HCT116 (cell line): ENCODE measurements at regions not wholly inside any gene's neighbourhood (a gene's known extent, or its start where the extent isn't known, plus 50 kb on each side); places are given as distances from the start of the nearest gene placed in this dataset.

Source experiments
- ATAC-seq: fragments of 200-7000 bp; cut with Tn5 transposase; 2 replicates; pipeline ENCODE4 v1.9.1; 2020; ENCODE audit warnings: mild to moderate bottlenecking, moderate library complexity
- BruUV-seq: library from RNA; stranded (reverse); fragments of 400-500 nt; replicated peaks from 2 replicates; lab custom pipeline; 2021; lab: Mats Ljungman, UMichigan
- CTCF ChIA-PET: fragments of 300-600 bp; sonication (Branson Sonifier 250); formaldehyde crosslinking; loops from one replicate; lab custom pipeline; 2021; ENCODE audit warnings: antibody characterized with exemption; lab: Charles Lee
- POLR2A ChIA-PET: fragments of 300-600, 350-600 bp; sonication (Branson Sonifier 250); formaldehyde crosslinking; loops from one replicate; lab custom pipeline; 2021; ENCODE audit warnings: antibody characterized with exemption; lab: Charles Lee
- RAD21 ChIA-PET, 2 experiments: fragments of 300-600 bp; sonication (Branson Sonifier 250); formaldehyde crosslinking; loops; one replicate each; lab custom pipeline; 2023; ENCODE audit warnings: low total read pairs in 2 of 2; ENCODE audit not compliant: uncharacterized antibody in 2 of 2, unreplicated experiment in 2 of 2, low non-redundant PET in 1 of 2; lab: Charles Lee
- DNase-seq: peaks from one replicate; pipeline ENCODE4 v3.0.0-alpha.2; 2010; ENCODE audit warnings: low read depth, low spot score
- H2AFZ ChIP-seq: fragments of 200-600 bp; shearing (Covaris generic), sonication (generic); 2 replicates; pipeline ENCODE4 v1.6.1; 2017; ENCODE audit warnings: low read depth, mixed run types, mixed read lengths, antibody characterized with exemption, low read length; ENCODE audit not compliant: poor library complexity, severe bottlenecking
- H3K27ac ChIP-seq: 2 replicates; pipeline ENCODE4 v1.5.1; 2012; ENCODE audit warnings: low read depth, low read length
- H3K27me3 ChIP-seq: fragments of 200-600 bp; sonication (generic); 2 replicates; pipeline ENCODE4 v1.6.1; 2016; ENCODE audit warnings: mixed run types, low read length, mixed read lengths; ENCODE audit not compliant: insufficient read depth
- H3K36me3 ChIP-seq, 2 experiments: fragments of 200-500 bp in 1 of 2; fragments of 200-600 bp in 1 of 2; sonication (Bioruptor generic) in 1 of 2; sonication (generic) in 1 of 2; 2 replicates each; pipeline versions ENCODE4 v1.5.1 to v1.6.1; 2014 to 2016; ENCODE audit warnings: low read length in 2 of 2, inconsistent platforms in 1 of 2, mixed read lengths in 1 of 2, mixed run types in 1 of 2; ENCODE audit not compliant: insufficient read depth in 2 of 2, control insufficient read depth in 1 of 2
- H3K4me1 ChIP-seq, 2 experiments: fragments of 200-600 bp in 1 of 2; sonication (generic) in 1 of 2; 2 replicates each; pipeline versions ENCODE4 v1.5.1 to v1.6.1; 2012 to 2017; ENCODE audit warnings: low read length in 2 of 2, inconsistent platforms in 1 of 2, mild to moderate bottlenecking in 1 of 2, mixed read lengths in 1 of 2, mixed run types in 1 of 2, moderate library complexity in 1 of 2; ENCODE audit not compliant: insufficient read depth in 2 of 2, control insufficient read depth in 1 of 2
- H3K4me2 ChIP-seq: fragments of 200-600 bp; sonication (generic); 2 replicates; pipeline ENCODE4 v1.6.1; 2017; ENCODE audit warnings: mixed run types, low read length, mixed read lengths
- H3K4me3 ChIP-seq, 2 experiments: fragments of 200-600 bp in 1 of 2; sonication (generic) in 1 of 2; replicated peaks in 1 of 2; 2 replicates each; pipeline ENCODE4 v1.5.1; 2011 to 2016; ENCODE audit warnings: low read length in 2 of 2, control low read depth in 1 of 2, low read depth in 1 of 2, mild to moderate bottlenecking in 1 of 2, mixed read lengths in 1 of 2, mixed run types in 1 of 2
- H3K79me2 ChIP-seq: fragments of 200-600 bp; sonication (generic); 2 replicates; pipeline ENCODE4 v1.6.1; 2017; ENCODE audit warnings: mild to moderate bottlenecking, mixed run types, low read length, moderate library complexity, mixed read lengths; ENCODE audit not compliant: insufficient read depth
- H3K9ac ChIP-seq: fragments of 200-600 bp; sonication (generic); 2 replicates; pipeline ENCODE4 v1.6.1; 2016; ENCODE audit warnings: low read length, mixed read lengths
- H3K9me2 ChIP-seq: fragments of 200-600 bp; sonication (generic), shearing (Covaris generic); 2 replicates; pipeline ENCODE4 v1.6.1; 2017; ENCODE audit warnings: mixed run types, mild to moderate bottlenecking, moderate library complexity; ENCODE audit not compliant: insufficient read depth
- H3K9me3 ChIP-seq, 2 experiments: fragments of 200-500 bp in 1 of 2; fragments of 200-600 bp in 1 of 2; sonication (Bioruptor generic) in 1 of 2; sonication (generic) in 1 of 2; 2 replicates each; pipeline ENCODE4 v1.6.1; 2014 to 2017; ENCODE audit warnings: low read length in 2 of 2, mixed read lengths in 2 of 2, inconsistent platforms in 1 of 2, low read depth in 1 of 2, mild to moderate bottlenecking in 1 of 2, mixed run types in 1 of 2, moderate library complexity in 1 of 2; ENCODE audit not compliant: control insufficient read depth in 1 of 2, insufficient read depth in 1 of 2
- H4K20me1 ChIP-seq: fragments of 200-600 bp; sonication (generic), shearing (Covaris generic); 2 replicates; pipeline ENCODE4 v1.6.1; 2017; ENCODE audit warnings: mixed run types, mild to moderate bottlenecking, moderate library complexity; ENCODE audit not compliant: insufficient read depth
- CBX3 ChIP-seq: IDR thresholded peaks from 2 replicates; pipeline ENCODE4 v1.6.1; 2012; ENCODE audit warnings: low read depth
- CEBPB ChIP-seq: IDR thresholded peaks from 2 replicates; pipeline ENCODE4 v1.6.1; 2012; ENCODE audit warnings: low read depth
- EGR1 ChIP-seq: IDR thresholded peaks from 2 replicates; pipeline ENCODE4 v1.6.1; 2012; ENCODE audit warnings: low read depth
- FOSL1 ChIP-seq: IDR thresholded peaks from 2 replicates; pipeline ENCODE4 v1.6.1; 2012; ENCODE audit warnings: low read depth
- JUND ChIP-seq: IDR thresholded peaks from 2 replicates; pipeline ENCODE4 v1.6.1; 2012
- SIN3A ChIP-seq: IDR thresholded peaks from 2 replicates; pipeline ENCODE4 v1.6.1; 2012; ENCODE audit warnings: low read depth
- SRF ChIP-seq: IDR thresholded peaks from 2 replicates; pipeline ENCODE4 v1.6.1; 2012; ENCODE audit warnings: low read depth
- TCF7L2 ChIP-seq: IDR thresholded peaks from 2 replicates; pipeline ENCODE4 v1.7.0; 2011; ENCODE audit warnings: borderline replicate concordance, inconsistent platforms; ENCODE audit not compliant: insufficient read depth, insufficient read length; ENCODE audit errors: extremely low read depth
- YY1 ChIP-seq: IDR thresholded peaks from 2 replicates; pipeline ENCODE4 v1.6.1; 2011; ENCODE audit warnings: low read length, low read depth, moderate library complexity, mild to moderate bottlenecking; ENCODE audit not compliant: insufficient replicate concordance; ENCODE audit errors: extremely low read depth
- ZFX ChIP-seq: fragments of 450-650 bp; IDR thresholded peaks from 2 replicates; pipeline ENCODE4 v1.6.1; 2017
- ZNF274 ChIP-seq: fragments of 200-500 bp; sonication (Bioruptor generic); IDR thresholded peaks from 2 replicates; pipeline ENCODE4 v1.6.1; 2014; ENCODE audit warnings: mild to moderate bottlenecking, low read depth, low read length, inconsistent platforms
- intact Hi-C: fragments of 100-400 bp; cut with micrococcal nuclease; formaldehyde crosslinking; loops from 2 replicates; pipeline ENCODE4 v1.10.0; 2022
- TF ChIP-seq, protein P1 (sequence below): IDR thresholded peaks from 2 replicates; pipeline ENCODE4 v1.6.1; 2012; ENCODE audit warnings: low read depth
- TF ChIP-seq, protein P2 (sequence below), 3 experiments: fragments of 200-600 bp in 1 of 3; sonication (generic) in 1 of 3; IDR thresholded peaks in 2 of 3; conservative IDR thresholded peaks in 1 of 3; 2 replicates each; pipeline ENCODE4 v1.5.1; 2012 to 2017; ENCODE audit warnings: low read depth in 2 of 3, low read length in 2 of 3, antibody characterized with exemption in 1 of 3, borderline replicate concordance in 1 of 3, control low read depth in 1 of 3, mild to moderate bottlenecking in 1 of 3, mixed read lengths in 1 of 3, mixed run types in 1 of 3, moderate library complexity in 1 of 3; ENCODE audit not compliant: insufficient read depth in 1 of 3
- TF ChIP-seq, protein P3 (sequence below): IDR thresholded peaks from 2 replicates; pipeline ENCODE4 v1.6.1; 2012
- TF ChIP-seq, protein P4 (sequence below): IDR thresholded peaks from 2 replicates; pipeline ENCODE4 v1.6.1; 2011; ENCODE audit warnings: mild to moderate bottlenecking, low read length, moderate library complexity; ENCODE audit not compliant: insufficient replicate concordance; ENCODE audit errors: extremely low read depth

DNA sequence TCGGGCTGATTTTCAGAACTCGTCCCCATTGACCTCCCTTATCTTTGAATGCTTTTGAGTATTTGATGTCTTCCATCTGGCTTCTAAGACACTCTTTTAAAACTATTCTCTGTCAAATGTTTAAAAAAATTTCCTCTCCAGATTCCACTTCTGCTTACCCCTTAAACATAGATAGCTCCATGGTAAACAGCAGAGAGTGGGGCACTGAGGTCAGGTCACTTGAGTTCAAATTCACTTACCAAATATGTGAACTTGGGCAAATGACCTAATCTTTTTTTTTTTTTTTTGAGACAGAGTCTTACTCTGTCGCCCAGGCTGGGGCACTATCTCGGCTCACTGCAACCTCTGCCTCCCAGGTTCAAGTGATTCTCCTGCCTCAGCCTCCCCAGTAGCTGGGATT is 126.8 kb upstream of the CPSF6 start:
- no TSS peak for BruUV-seq

More for the DNA sequence above, 126.8 kb upstream of the CPSF6 start:
- TF ChIP-seq SRF: no peak
- no peak for TF ChIP-seq SIN3A
- TF ChIP-seq, protein P1, sequence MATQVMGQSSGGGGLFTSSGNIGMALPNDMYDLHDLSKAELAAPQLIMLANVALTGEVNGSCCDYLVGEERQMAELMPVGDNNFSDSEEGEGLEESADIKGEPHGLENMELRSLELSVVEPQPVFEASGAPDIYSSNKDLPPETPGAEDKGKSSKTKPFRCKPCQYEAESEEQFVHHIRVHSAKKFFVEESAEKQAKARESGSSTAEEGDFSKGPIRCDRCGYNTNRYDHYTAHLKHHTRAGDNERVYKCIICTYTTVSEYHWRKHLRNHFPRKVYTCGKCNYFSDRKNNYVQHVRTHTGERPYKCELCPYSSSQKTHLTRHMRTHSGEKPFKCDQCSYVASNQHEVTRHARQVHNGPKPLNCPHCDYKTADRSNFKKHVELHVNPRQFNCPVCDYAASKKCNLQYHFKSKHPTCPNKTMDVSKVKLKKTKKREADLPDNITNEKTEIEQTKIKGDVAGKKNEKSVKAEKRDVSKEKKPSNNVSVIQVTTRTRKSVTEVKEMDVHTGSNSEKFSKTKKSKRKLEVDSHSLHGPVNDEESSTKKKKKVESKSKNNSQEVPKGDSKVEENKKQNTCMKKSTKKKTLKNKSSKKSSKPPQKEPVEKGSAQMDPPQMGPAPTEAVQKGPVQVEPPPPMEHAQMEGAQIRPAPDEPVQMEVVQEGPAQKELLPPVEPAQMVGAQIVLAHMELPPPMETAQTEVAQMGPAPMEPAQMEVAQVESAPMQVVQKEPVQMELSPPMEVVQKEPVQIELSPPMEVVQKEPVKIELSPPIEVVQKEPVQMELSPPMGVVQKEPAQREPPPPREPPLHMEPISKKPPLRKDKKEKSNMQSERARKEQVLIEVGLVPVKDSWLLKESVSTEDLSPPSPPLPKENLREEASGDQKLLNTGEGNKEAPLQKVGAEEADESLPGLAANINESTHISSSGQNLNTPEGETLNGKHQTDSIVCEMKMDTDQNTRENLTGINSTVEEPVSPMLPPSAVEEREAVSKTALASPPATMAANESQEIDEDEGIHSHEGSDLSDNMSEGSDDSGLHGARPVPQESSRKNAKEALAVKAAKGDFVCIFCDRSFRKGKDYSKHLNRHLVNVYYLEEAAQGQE: no peak
- TF ChIP-seq, protein P2, sequence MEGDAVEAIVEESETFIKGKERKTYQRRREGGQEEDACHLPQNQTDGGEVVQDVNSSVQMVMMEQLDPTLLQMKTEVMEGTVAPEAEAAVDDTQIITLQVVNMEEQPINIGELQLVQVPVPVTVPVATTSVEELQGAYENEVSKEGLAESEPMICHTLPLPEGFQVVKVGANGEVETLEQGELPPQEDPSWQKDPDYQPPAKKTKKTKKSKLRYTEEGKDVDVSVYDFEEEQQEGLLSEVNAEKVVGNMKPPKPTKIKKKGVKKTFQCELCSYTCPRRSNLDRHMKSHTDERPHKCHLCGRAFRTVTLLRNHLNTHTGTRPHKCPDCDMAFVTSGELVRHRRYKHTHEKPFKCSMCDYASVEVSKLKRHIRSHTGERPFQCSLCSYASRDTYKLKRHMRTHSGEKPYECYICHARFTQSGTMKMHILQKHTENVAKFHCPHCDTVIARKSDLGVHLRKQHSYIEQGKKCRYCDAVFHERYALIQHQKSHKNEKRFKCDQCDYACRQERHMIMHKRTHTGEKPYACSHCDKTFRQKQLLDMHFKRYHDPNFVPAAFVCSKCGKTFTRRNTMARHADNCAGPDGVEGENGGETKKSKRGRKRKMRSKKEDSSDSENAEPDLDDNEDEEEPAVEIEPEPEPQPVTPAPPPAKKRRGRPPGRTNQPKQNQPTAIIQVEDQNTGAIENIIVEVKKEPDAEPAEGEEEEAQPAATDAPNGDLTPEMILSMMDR (IDR thresholded peaks at IDR 0.05 in 2 of 3, conservative IDR thresholded peaks at IDR 0.05 in 1 of 3; ENCODE audit: borderline replicate concordance in 1 of 3, insufficient read depth in 1 of 3, low read depth in 2 of 3, low read length in 2 of 3): no peak
- TF ChIP-seq CBX3: no peak
- no peak for TF ChIP-seq TCF7L2
- TF ChIP-seq FOSL1: no peak
- TF ChIP-seq, protein P3, sequence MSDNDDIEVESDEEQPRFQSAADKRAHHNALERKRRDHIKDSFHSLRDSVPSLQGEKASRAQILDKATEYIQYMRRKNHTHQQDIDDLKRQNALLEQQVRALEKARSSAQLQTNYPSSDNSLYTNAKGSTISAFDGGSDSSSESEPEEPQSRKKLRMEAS: no peak
- TF ChIP-seq CEBPB: no peak
- no peak for TF ChIP-seq YY1
- no peak for TF ChIP-seq EGR1
- TF ChIP-seq, protein P4, sequence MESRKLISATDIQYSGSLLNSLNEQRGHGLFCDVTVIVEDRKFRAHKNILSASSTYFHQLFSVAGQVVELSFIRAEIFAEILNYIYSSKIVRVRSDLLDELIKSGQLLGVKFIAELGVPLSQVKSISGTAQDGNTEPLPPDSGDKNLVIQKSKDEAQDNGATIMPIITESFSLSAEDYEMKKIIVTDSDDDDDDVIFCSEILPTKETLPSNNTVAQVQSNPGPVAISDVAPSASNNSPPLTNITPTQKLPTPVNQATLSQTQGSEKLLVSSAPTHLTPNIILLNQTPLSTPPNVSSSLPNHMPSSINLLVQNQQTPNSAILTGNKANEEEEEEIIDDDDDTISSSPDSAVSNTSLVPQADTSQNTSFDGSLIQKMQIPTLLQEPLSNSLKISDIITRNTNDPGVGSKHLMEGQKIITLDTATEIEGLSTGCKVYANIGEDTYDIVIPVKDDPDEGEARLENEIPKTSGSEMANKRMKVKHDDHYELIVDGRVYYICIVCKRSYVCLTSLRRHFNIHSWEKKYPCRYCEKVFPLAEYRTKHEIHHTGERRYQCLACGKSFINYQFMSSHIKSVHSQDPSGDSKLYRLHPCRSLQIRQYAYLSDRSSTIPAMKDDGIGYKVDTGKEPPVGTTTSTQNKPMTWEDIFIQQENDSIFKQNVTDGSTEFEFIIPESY: no peak
- TF ChIP-seq ZNF274: no peak
- no peak for TF ChIP-seq JUND
- no peak for TF ChIP-seq ZFX
- Histone ChIP-seq H3K27me3 (no peaks in the 10 kb centered on the region), H3K9ac (no peak overlapping the region), H3K27ac (no peak overlapping the region), H3K4me3 (no peak overlapping the region), H3K79me2 (no peaks in the 10 kb centered on the region), H3K4me1 (no peaks in the 10 kb centered on the region), H3K9me3 (no peaks in the 10 kb centered on the region), H4K20me1 (no peaks in the 10 kb centered on the region), H2AFZ (no peak overlapping the region), H3K9me2 (no peaks in the 10 kb centered on the region), H3K4me2 (no peak overlapping the region), H3K36me3 (no peaks in the 10 kb centered on the region)
- RAD21 ChIA-PET: no interaction called here
- CTCF ChIA-PET: no interaction called here
- no peak for ATAC-seq
- DNase-seq: no peak
- POLR2A ChIA-PET: no interaction called here
- intact Hi-C loops: no loop called here
